Mesendoderm (in vitro differentiated cells): ENCODE measurements at regions not wholly inside any gene's neighbourhood (a gene's known extent, or its start where the extent isn't known, plus 50 kb on each side); places are given as distances from the start of the nearest gene placed in this dataset.
"Not testable (repeated sequence)": the region's sequence is repeated elsewhere in the genome, so short reads cannot be mapped to it uniquely, and the experiment has no call there.

Source experiments
- DNase-seq: peaks from one replicate; pipeline ENCODE4 v3.0.0; 2013
- H2AK5ac ChIP-seq: 2 replicates; pipeline ENCODE4 v1.6.1; 2013; ENCODE audit warnings: low read length, inconsistent platforms
- H2BK120ac ChIP-seq: 2 replicates; pipeline ENCODE4 v1.6.1; 2013; ENCODE audit warnings: low read depth, mild to moderate bottlenecking, low read length, moderate library complexity, mixed read lengths
- H2BK15ac ChIP-seq: replicated peaks from 2 replicates; pipeline ENCODE4 v1.6.1; 2013; ENCODE audit warnings: low read depth, mild to moderate bottlenecking, moderate library complexity
- H2BK5ac ChIP-seq: 2 replicates; pipeline ENCODE4 v1.6.1; 2013; ENCODE audit warnings: low read length, inconsistent platforms
- H3K18ac ChIP-seq: 2 replicates; pipeline ENCODE4 v1.6.1; 2013; ENCODE audit warnings: mild to moderate bottlenecking, low read length, mixed read lengths
- H3K23ac ChIP-seq: one replicate; pipeline ENCODE4 v1.6.1; 2013; ENCODE audit warnings: low read length
- H3K27ac ChIP-seq: 2 replicates; pipeline ENCODE4 v1.5.1; 2013; ENCODE audit warnings: low read depth, mild to moderate bottlenecking, inconsistent platforms, low read length, moderate library complexity
- H3K27me3 ChIP-seq: 2 replicates; pipeline ENCODE4 v1.6.1; 2013; ENCODE audit warnings: low read length, control low read depth, mild to moderate bottlenecking, inconsistent platforms; ENCODE audit not compliant: insufficient read depth, poor library complexity
- H3K36me3 ChIP-seq: 2 replicates; pipeline ENCODE4 v1.6.1; 2013; ENCODE audit warnings: low read length, inconsistent platforms; ENCODE audit not compliant: control insufficient read depth, insufficient read depth
- H3K4ac ChIP-seq: one replicate; pipeline ENCODE4 v1.6.1; 2013; ENCODE audit warnings: low read depth, mild to moderate bottlenecking, low read length, moderate library complexity
- H3K4me1 ChIP-seq: 2 replicates; pipeline ENCODE4 v1.6.1; 2013; ENCODE audit warnings: low read depth, low read length, inconsistent platforms; ENCODE audit not compliant: control insufficient read depth
- H3K4me2 ChIP-seq: 2 replicates; pipeline ENCODE4 v1.6.1; 2013; ENCODE audit warnings: low read length
- H3K4me3 ChIP-seq: 2 replicates; pipeline ENCODE4 v1.5.1; 2013; ENCODE audit warnings: mild to moderate bottlenecking, low read length
- H3K56ac ChIP-seq: one replicate; pipeline ENCODE4 v1.6.1; 2013; ENCODE audit warnings: low read length
- H3K79me1 ChIP-seq: 2 replicates; pipeline ENCODE4 v1.6.1; 2013; ENCODE audit warnings: low read length, inconsistent platforms
- H3K79me2 ChIP-seq: 2 replicates; pipeline ENCODE4 v1.6.1; 2013; ENCODE audit warnings: mild to moderate bottlenecking, low read length; ENCODE audit not compliant: control insufficient read depth, insufficient read depth
- H3K9ac ChIP-seq: 2 replicates; pipeline ENCODE4 v1.6.1; 2013; ENCODE audit warnings: low read length, inconsistent platforms
- H4K5ac ChIP-seq: one replicate; pipeline ENCODE4 v1.6.1; 2013; ENCODE audit warnings: low read length
- H4K8ac ChIP-seq: one replicate; pipeline ENCODE4 v1.6.1; 2013; ENCODE audit warnings: low read depth, mild to moderate bottlenecking, control low read depth, low read length, moderate library complexity
- WGBS: extraction: QIAGEN DNeasy Blood & Tissue Kit; methylation state at CpG from one replicate; pipeline ENCODE4 v1.1.7; 2013; ENCODE audit warnings: low lambda C conversion rate, missing lambda C conversion rate; ENCODE audit not compliant: insufficient coverage; ENCODE audit errors: extremely low coverage; 5-methylcytosine and 5-hydroxymethylcytosine counted together

GRCh38 chr5:2807244-2807643 lies 55.8 kb upstream of the IRX2 start:
- not testable (repeated sequence) for H3K79me1 ChIP-seq, H2BK120ac ChIP-seq, H3K23ac ChIP-seq, H3K27me3 ChIP-seq, H3K4me2 ChIP-seq, H3K18ac ChIP-seq, H3K4me3 ChIP-seq, H3K79me2 ChIP-seq, H4K5ac ChIP-seq, H3K4ac ChIP-seq, H4K8ac ChIP-seq, H2BK5ac ChIP-seq, H3K4me1 ChIP-seq, H2BK15ac ChIP-seq, DNase-seq, H3K9ac ChIP-seq, H3K56ac ChIP-seq, H3K36me3 ChIP-seq, H3K27ac ChIP-seq, H2AK5ac ChIP-seq
- no CpG with 5 or more reads among the region's 5 CpGs for WGBS

GRCh38 chr5:2806176-2806575 lies 54.7 kb upstream of the IRX2 start:
- Histone ChIP-seq H3K23ac (no peak overlapping the region), H3K36me3 (no peaks in the 10 kb centered on the region), H3K4ac (no peak overlapping the region), H2BK120ac (no peak overlapping the region), H3K79me2 (no peaks in the 10 kb centered on the region), H3K79me1 (no peaks in the 10 kb centered on the region), H3K4me2 (no peak overlapping the region), H4K5ac (no peak overlapping the region), H3K4me1 (no peaks in the 10 kb centered on the region), H3K27ac (no peak overlapping the region), H4K8ac (no peak overlapping the region), H2BK5ac (no peak overlapping the region), H3K27me3 (no peaks in the 10 kb centered on the region), H3K9ac (no peak overlapping the region), H3K18ac (no peak overlapping the region), H3K56ac (no peak overlapping the region), H2AK5ac (no peak overlapping the region), H3K4me3 (no peak overlapping the region), H2BK15ac (no peak overlapping the region)
- DNase-seq: no peak
- WGBS: no CpG with 5 or more reads among the region's 12 CpGs

- H2BK15ac ChIP-seq: no peak overlapping the region
- H2AK5ac ChIP-seq: no peak overlapping the region
- no peak overlapping the region for H3K18ac ChIP-seq
- H4K8ac ChIP-seq: no peak overlapping the region
- no peaks in the 10 kb centered on the region for H3K4me1 ChIP-seq
- no peak overlapping the region for H4K5ac ChIP-seq
- H3K4me3 ChIP-seq: no peak overlapping the region
- H3K79me2 ChIP-seq: no peaks in the 10 kb centered on the region
- H3K56ac ChIP-seq: no peak overlapping the region
- DNase-seq: peak; percentile 65
- H3K4me2 ChIP-seq: no peak overlapping the region
- no peak overlapping the region for H3K4ac ChIP-seq
- H2BK5ac ChIP-seq: no peak overlapping the region
- H3K79me1 ChIP-seq: no peaks in the 10 kb centered on the region
- no peaks in the 10 kb centered on the region for H3K27me3 ChIP-seq
- no peak overlapping the region for H3K23ac ChIP-seq
- H2BK120ac ChIP-seq: no peak overlapping the region
- no peaks in the 10 kb centered on the region for H3K36me3 ChIP-seq
- no peak overlapping the region for H3K9ac ChIP-seq
- no CpG with 5 or more reads among the region's 5 CpGs for WGBS
- no peak overlapping the region for H3K27ac ChIP-seq
Observed at GRCh38 chr5:2805080-2805479, 53.6 kb upstream of the IRX2 start.

- H3K4me2 ChIP-seq: no peak overlapping the region
- H3K79me1 ChIP-seq: no peaks in the 10 kb centered on the region
- H3K36me3 ChIP-seq: no peaks in the 10 kb centered on the region
- no peak overlapping the region for H3K9ac ChIP-seq
- no peak overlapping the region for H3K4me3 ChIP-seq
- H4K8ac ChIP-seq: no peak overlapping the region
- H3K56ac ChIP-seq: no peak overlapping the region
- WGBS: no CpG with 5 or more reads among the region's 2 CpGs
- H2BK5ac ChIP-seq: no peak overlapping the region
- H4K5ac ChIP-seq: no peak overlapping the region
- no peak overlapping the region for H3K4ac ChIP-seq
- no peaks in the 10 kb centered on the region for H3K27me3 ChIP-seq
- no peak overlapping the region for H3K18ac ChIP-seq
- H2BK15ac ChIP-seq: no peak overlapping the region
- DNase-seq: no peak
- H3K79me2 ChIP-seq: no peaks in the 10 kb centered on the region
- H3K23ac ChIP-seq: no peak overlapping the region
- no peaks in the 10 kb centered on the region for H3K4me1 ChIP-seq
- H2AK5ac ChIP-seq: no peak overlapping the region
- H2BK120ac ChIP-seq: no peak overlapping the region
- H3K27ac ChIP-seq: no peak overlapping the region
Observed at GRCh38 chr5:2803751-2804150, 52.3 kb upstream of the IRX2 start.

GRCh38 chr5:2802693-2803365 lies 51.4 kb upstream of the IRX2 start:
- Histone ChIP-seq H3K79me2 (no peaks in the 10 kb centered on the region), H3K56ac (no peak overlapping the region), H2BK15ac (no peak overlapping the region), H3K4me1 (no peaks in the 10 kb centered on the region), H3K4me3 (no peak overlapping the region), H4K8ac (no peak overlapping the region), H3K18ac (no peak overlapping the region), H3K27ac (no peak overlapping the region), H4K5ac (no peak overlapping the region), H2BK5ac (no peak overlapping the region), H3K23ac (no peak overlapping the region), H2BK120ac (no peak overlapping the region), H3K79me1 (no peaks in the 10 kb centered on the region), H2AK5ac (no peak overlapping the region), H3K4me2 (no peak overlapping the region), H3K27me3 (no peaks in the 10 kb centered on the region), H3K4ac (no peak overlapping the region), H3K36me3 (no peaks in the 10 kb centered on the region), H3K9ac (no peak overlapping the region)
- no peak for DNase-seq
- WGBS: no CpG with 5 or more reads among the region's 10 CpGs
